ENCODE measurements at regions not wholly inside any gene's neighbourhood (a gene's known extent, or its start where the extent isn't known, plus 50 kb on each side); places are given as distances from the start of the nearest gene placed in this dataset.

GRCh38 chr20:10961651-10962288 lies 288.0 kb upstream of the JAG1 start:
- no peak for DNase-seq

GRCh38 chr20:10962937-10963336 lies 289.1 kb upstream of the JAG1 start:
- DNase-seq: no peak

- DNase-seq: no peak
Observed at GRCh38 chr20:10963717-10964266, 290.0 kb upstream of the JAG1 start.

GRCh38 chr20:10965936-10966470 lies 292.2 kb upstream of the JAG1 start:
- no peak for DNase-seq

GRCh38 chr20:10970109-10970508 lies 296.3 kb upstream of the JAG1 start:
- DNase-seq: no peak

- no peak for DNase-seq
Observed at GRCh38 chr20:10971096-10971495, 297.3 kb upstream of the JAG1 start.

- DNase-seq: no peak
Observed at GRCh38 chr20:10972219-10972860, 298.5 kb upstream of the JAG1 start.

GRCh38 chr20:10976051-10976450 lies 302.3 kb upstream of the JAG1 start:
- no peak for DNase-seq

GRCh38 chr20:10978019-10978702 lies 304.4 kb upstream of the JAG1 start:
- no peak for DNase-seq

GRCh38 chr20:10978713-10979112 lies 304.9 kb upstream of the JAG1 start:
- no peak for DNase-seq

- DNase-seq: no peak
Observed at GRCh38 chr20:10982692-10983091, 308.9 kb upstream of the JAG1 start.

GRCh38 chr20:10984294-10984693 lies 310.5 kb upstream of the JAG1 start:
- DNase-seq: no peak

- no peak for DNase-seq
Observed at GRCh38 chr20:10984913-10985312, 311.1 kb upstream of the JAG1 start.

GRCh38 chr20:10985536-10985935 lies 311.7 kb upstream of the JAG1 start:
- DNase-seq: no peak

GRCh38 chr20:10986586-10986985 lies 312.8 kb upstream of the JAG1 start:
- DNase-seq: no peak

GRCh38 chr20:10987651-10988383 lies 314.0 kb upstream of the JAG1 start:
- DNase-seq: no peak

GRCh38 chr20:10990625-10991382 lies 317.0 kb upstream of the JAG1 start:
- DNase-seq: no peak

- no peak for DNase-seq
Observed at GRCh38 chr20:10992731-10993130, 318.9 kb upstream of the JAG1 start.

- no peak for DNase-seq
Observed at GRCh38 chr20:10994991-10995700, 321.3 kb upstream of the JAG1 start.

- DNase-seq: no peak
Observed at GRCh38 chr20:10998476-10998875, 324.7 kb upstream of the JAG1 start.

- no peak for DNase-seq
Observed at GRCh38 chr20:11000416-11000815, 326.6 kb upstream of the JAG1 start.

- DNase-seq: no peak
Observed at GRCh38 chr20:11001302-11001701, 327.5 kb upstream of the JAG1 start.

All from stimulated activated CD4-positive, alpha-beta T cell treated with anti-CD3 and anti-CD28 coated beads, Interleukin-4, amount 100 ng/mL, for 1 hour (primary cell).